Body of pancreas (tissue), 4 donors: ENCODE measurements at regions not wholly inside any gene's neighbourhood (a gene's known extent, or its start where the extent isn't known, plus 50 kb on each side); places are given as distances from the start of the nearest gene placed in this dataset.
"Not testable (repeated sequence)": the region's sequence is repeated elsewhere in the genome, so short reads cannot be mapped to it uniquely, and the experiment has no call there.

Source experiments
- POLR2A ChIP-seq, 3 donors: fragments of 450-650 bp; IDR thresholded peaks; one replicate each; pipeline ENCODE4 v1.6.1; 2016; ENCODE audit warnings: antibody characterized with exemption in 3 of 3, mild to moderate bottlenecking in 2 of 3
- TF ChIP-seq, protein P1 (sequence below), 7 experiments: fragments of 450-650 bp in 4 of 7; fragments of 200-600 bp in 3 of 7; sonication (generic) in 3 of 7; IDR thresholded peaks; one replicate each; pipeline ENCODE4 v1.5.1; 2016 to 2019; ENCODE audit warnings: antibody characterized with exemption in 7 of 7

DNA sequence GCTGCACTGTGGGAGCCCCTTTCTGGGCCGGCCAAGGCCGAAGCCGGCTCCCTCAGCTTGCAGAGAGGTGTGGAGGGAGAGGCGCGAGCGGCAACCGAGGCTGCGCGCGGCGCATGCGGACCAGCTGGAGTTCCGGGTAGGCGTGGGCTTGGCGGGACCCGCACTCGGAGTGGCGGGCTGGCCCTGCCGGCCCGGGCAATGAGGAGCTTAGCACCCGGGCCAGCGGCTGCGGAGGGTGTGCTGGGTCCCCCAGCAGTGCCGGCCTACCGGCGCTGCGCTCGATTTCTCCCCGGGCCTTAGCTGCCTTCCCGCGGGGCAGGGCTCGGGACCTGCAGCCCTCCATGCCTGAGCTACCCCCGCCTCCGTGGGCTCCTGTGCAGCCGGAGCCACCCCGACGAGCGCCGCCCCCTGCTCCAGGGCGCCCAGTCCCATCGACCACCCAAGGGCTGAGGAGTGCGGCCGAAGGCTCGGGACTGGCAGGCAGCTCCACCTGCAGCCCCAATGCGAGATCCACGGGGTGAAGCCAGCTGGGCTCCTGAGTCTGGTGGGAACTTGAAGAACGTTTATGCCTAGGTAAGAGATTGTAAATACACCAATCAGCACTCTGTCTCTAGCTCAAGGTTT is 777.9 kb downstream of the CDH11 start:
- TF ChIP-seq, protein P1, sequence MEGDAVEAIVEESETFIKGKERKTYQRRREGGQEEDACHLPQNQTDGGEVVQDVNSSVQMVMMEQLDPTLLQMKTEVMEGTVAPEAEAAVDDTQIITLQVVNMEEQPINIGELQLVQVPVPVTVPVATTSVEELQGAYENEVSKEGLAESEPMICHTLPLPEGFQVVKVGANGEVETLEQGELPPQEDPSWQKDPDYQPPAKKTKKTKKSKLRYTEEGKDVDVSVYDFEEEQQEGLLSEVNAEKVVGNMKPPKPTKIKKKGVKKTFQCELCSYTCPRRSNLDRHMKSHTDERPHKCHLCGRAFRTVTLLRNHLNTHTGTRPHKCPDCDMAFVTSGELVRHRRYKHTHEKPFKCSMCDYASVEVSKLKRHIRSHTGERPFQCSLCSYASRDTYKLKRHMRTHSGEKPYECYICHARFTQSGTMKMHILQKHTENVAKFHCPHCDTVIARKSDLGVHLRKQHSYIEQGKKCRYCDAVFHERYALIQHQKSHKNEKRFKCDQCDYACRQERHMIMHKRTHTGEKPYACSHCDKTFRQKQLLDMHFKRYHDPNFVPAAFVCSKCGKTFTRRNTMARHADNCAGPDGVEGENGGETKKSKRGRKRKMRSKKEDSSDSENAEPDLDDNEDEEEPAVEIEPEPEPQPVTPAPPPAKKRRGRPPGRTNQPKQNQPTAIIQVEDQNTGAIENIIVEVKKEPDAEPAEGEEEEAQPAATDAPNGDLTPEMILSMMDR (IDR thresholded peaks at IDR 0.05), result not testable (repeated sequence)
- not testable (repeated sequence) for TF ChIP-seq POLR2A (IDR thresholded peaks at IDR 0.05)
